ENCODE measurements at regions not wholly inside any gene's neighbourhood (a gene's known extent, or its start where the extent isn't known, plus 50 kb on each side); places are given as distances from the start of the nearest gene placed in this dataset.

DNA sequence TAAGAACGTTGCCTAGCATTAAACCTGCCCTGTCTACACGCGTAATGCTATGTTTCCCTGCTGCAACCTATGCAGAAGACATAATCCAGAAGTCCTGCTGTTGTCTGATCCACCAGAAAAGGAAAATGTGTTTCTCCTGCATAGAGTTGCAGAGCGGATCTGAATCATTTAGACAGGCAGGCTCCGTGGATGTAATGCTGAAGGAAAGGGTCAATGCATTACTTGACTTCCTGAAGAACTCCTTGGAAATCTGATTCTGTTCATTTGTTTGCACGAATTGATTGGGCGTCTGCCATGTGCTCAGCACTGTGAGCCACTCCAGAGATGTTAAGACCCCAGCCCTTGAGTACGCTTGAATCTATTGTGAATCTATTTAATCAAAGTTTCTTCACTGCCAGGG lies 83.4 kb downstream of the FOXL1 start:
- TF ChIP-seq, protein P1, sequence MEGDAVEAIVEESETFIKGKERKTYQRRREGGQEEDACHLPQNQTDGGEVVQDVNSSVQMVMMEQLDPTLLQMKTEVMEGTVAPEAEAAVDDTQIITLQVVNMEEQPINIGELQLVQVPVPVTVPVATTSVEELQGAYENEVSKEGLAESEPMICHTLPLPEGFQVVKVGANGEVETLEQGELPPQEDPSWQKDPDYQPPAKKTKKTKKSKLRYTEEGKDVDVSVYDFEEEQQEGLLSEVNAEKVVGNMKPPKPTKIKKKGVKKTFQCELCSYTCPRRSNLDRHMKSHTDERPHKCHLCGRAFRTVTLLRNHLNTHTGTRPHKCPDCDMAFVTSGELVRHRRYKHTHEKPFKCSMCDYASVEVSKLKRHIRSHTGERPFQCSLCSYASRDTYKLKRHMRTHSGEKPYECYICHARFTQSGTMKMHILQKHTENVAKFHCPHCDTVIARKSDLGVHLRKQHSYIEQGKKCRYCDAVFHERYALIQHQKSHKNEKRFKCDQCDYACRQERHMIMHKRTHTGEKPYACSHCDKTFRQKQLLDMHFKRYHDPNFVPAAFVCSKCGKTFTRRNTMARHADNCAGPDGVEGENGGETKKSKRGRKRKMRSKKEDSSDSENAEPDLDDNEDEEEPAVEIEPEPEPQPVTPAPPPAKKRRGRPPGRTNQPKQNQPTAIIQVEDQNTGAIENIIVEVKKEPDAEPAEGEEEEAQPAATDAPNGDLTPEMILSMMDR (conservative IDR thresholded peaks at IDR 0.05; ENCODE audit: low read length), result no peak
- no peak for TF ChIP-seq EZH2phosphoT487 (IDR thresholded peaks at IDR 0.05; ENCODE audit: borderline replicate concordance, low read depth, low read length)

Measured in OCI-LY7 (cell line).